HCT116 (cell line): ENCODE measurements at regions not wholly inside any gene's neighbourhood (a gene's known extent, or its start where the extent isn't known, plus 50 kb on each side); places are given as distances from the start of the nearest gene placed in this dataset.

Experiments
- ATAC-seq: fragments of 200-7000 bp; cut with Tn5 transposase; 2 replicates; pipeline ENCODE4 v1.9.1; 2020; ENCODE audit warnings: mild to moderate bottlenecking, moderate library complexity
- BruUV-seq: library from RNA; stranded (reverse); fragments of 400-500 nt; replicated peaks from 2 replicates; lab custom pipeline; 2021; lab: Mats Ljungman, UMichigan
- CTCF ChIA-PET: fragments of 300-600 bp; sonication (Branson Sonifier 250); formaldehyde crosslinking; loops from one replicate; lab custom pipeline; 2021; ENCODE audit warnings: antibody characterized with exemption; lab: Charles Lee
- POLR2A ChIA-PET: fragments of 300-600, 350-600 bp; sonication (Branson Sonifier 250); formaldehyde crosslinking; loops from one replicate; lab custom pipeline; 2021; ENCODE audit warnings: antibody characterized with exemption; lab: Charles Lee
- RAD21 ChIA-PET, 2 experiments: fragments of 300-600 bp; sonication (Branson Sonifier 250); formaldehyde crosslinking; loops; one replicate each; lab custom pipeline; 2023; ENCODE audit warnings: low total read pairs in 2 of 2; ENCODE audit not compliant: uncharacterized antibody in 2 of 2, unreplicated experiment in 2 of 2, low non-redundant PET in 1 of 2; lab: Charles Lee
- DNase-seq: peaks from one replicate; pipeline ENCODE4 v3.0.0-alpha.2; 2010; ENCODE audit warnings: low read depth, low spot score
- H2AFZ ChIP-seq: fragments of 200-600 bp; shearing (Covaris generic), sonication (generic); 2 replicates; pipeline ENCODE4 v1.6.1; 2017; ENCODE audit warnings: low read depth, mixed run types, mixed read lengths, antibody characterized with exemption, low read length; ENCODE audit not compliant: poor library complexity, severe bottlenecking
- H3K27ac ChIP-seq: 2 replicates; pipeline ENCODE4 v1.5.1; 2012; ENCODE audit warnings: low read depth, low read length
- H3K27me3 ChIP-seq: fragments of 200-600 bp; sonication (generic); 2 replicates; pipeline ENCODE4 v1.6.1; 2016; ENCODE audit warnings: mixed run types, low read length, mixed read lengths; ENCODE audit not compliant: insufficient read depth
- H3K36me3 ChIP-seq, 2 experiments: fragments of 200-500 bp in 1 of 2; fragments of 200-600 bp in 1 of 2; sonication (Bioruptor generic) in 1 of 2; sonication (generic) in 1 of 2; 2 replicates each; pipeline versions ENCODE4 v1.5.1 to v1.6.1; 2014 to 2016; ENCODE audit warnings: low read length in 2 of 2, inconsistent platforms in 1 of 2, mixed read lengths in 1 of 2, mixed run types in 1 of 2; ENCODE audit not compliant: insufficient read depth in 2 of 2, control insufficient read depth in 1 of 2
- H3K4me1 ChIP-seq, 2 experiments: fragments of 200-600 bp in 1 of 2; sonication (generic) in 1 of 2; 2 replicates each; pipeline versions ENCODE4 v1.5.1 to v1.6.1; 2012 to 2017; ENCODE audit warnings: low read length in 2 of 2, inconsistent platforms in 1 of 2, mild to moderate bottlenecking in 1 of 2, mixed read lengths in 1 of 2, mixed run types in 1 of 2, moderate library complexity in 1 of 2; ENCODE audit not compliant: insufficient read depth in 2 of 2, control insufficient read depth in 1 of 2
- H3K4me2 ChIP-seq: fragments of 200-600 bp; sonication (generic); 2 replicates; pipeline ENCODE4 v1.6.1; 2017; ENCODE audit warnings: mixed run types, low read length, mixed read lengths
- H3K4me3 ChIP-seq, 2 experiments: fragments of 200-600 bp in 1 of 2; sonication (generic) in 1 of 2; replicated peaks in 1 of 2; 2 replicates each; pipeline ENCODE4 v1.5.1; 2011 to 2016; ENCODE audit warnings: low read length in 2 of 2, control low read depth in 1 of 2, low read depth in 1 of 2, mild to moderate bottlenecking in 1 of 2, mixed read lengths in 1 of 2, mixed run types in 1 of 2
- H3K79me2 ChIP-seq: fragments of 200-600 bp; sonication (generic); 2 replicates; pipeline ENCODE4 v1.6.1; 2017; ENCODE audit warnings: mild to moderate bottlenecking, mixed run types, low read length, moderate library complexity, mixed read lengths; ENCODE audit not compliant: insufficient read depth
- H3K9ac ChIP-seq: fragments of 200-600 bp; sonication (generic); 2 replicates; pipeline ENCODE4 v1.6.1; 2016; ENCODE audit warnings: low read length, mixed read lengths
- H3K9me2 ChIP-seq: fragments of 200-600 bp; sonication (generic), shearing (Covaris generic); 2 replicates; pipeline ENCODE4 v1.6.1; 2017; ENCODE audit warnings: mixed run types, mild to moderate bottlenecking, moderate library complexity; ENCODE audit not compliant: insufficient read depth
- H3K9me3 ChIP-seq, 2 experiments: fragments of 200-500 bp in 1 of 2; fragments of 200-600 bp in 1 of 2; sonication (Bioruptor generic) in 1 of 2; sonication (generic) in 1 of 2; 2 replicates each; pipeline ENCODE4 v1.6.1; 2014 to 2017; ENCODE audit warnings: low read length in 2 of 2, mixed read lengths in 2 of 2, inconsistent platforms in 1 of 2, low read depth in 1 of 2, mild to moderate bottlenecking in 1 of 2, mixed run types in 1 of 2, moderate library complexity in 1 of 2; ENCODE audit not compliant: control insufficient read depth in 1 of 2, insufficient read depth in 1 of 2
- H4K20me1 ChIP-seq: fragments of 200-600 bp; sonication (generic), shearing (Covaris generic); 2 replicates; pipeline ENCODE4 v1.6.1; 2017; ENCODE audit warnings: mixed run types, mild to moderate bottlenecking, moderate library complexity; ENCODE audit not compliant: insufficient read depth
- ATF3 ChIP-seq: IDR thresholded peaks from 2 replicates; pipeline ENCODE4 v1.6.1; 2012
- CBX3 ChIP-seq: IDR thresholded peaks from 2 replicates; pipeline ENCODE4 v1.6.1; 2012; ENCODE audit warnings: low read depth
- CEBPB ChIP-seq: IDR thresholded peaks from 2 replicates; pipeline ENCODE4 v1.6.1; 2012; ENCODE audit warnings: low read depth
- EGR1 ChIP-seq: IDR thresholded peaks from 2 replicates; pipeline ENCODE4 v1.6.1; 2012; ENCODE audit warnings: low read depth
- ELF1 ChIP-seq: IDR thresholded peaks from 2 replicates; pipeline ENCODE4 v1.6.1; 2012; ENCODE audit warnings: low read depth, borderline replicate concordance
- EZH2phosphoT487 ChIP-seq: fragments of 200-600 bp; IDR thresholded peaks from 2 replicates; pipeline ENCODE4 v1.6.1; 2018; ENCODE audit warnings: antibody characterized with exemption, borderline replicate concordance
- FOSL1 ChIP-seq: IDR thresholded peaks from 2 replicates; pipeline ENCODE4 v1.6.1; 2012; ENCODE audit warnings: low read depth
- JUND ChIP-seq: IDR thresholded peaks from 2 replicates; pipeline ENCODE4 v1.6.1; 2012
- MAX ChIP-seq: IDR thresholded peaks from 2 replicates; pipeline ENCODE4 v1.6.1; 2012
- POLR2AphosphoS5 ChIP-seq: IDR thresholded peaks from 2 replicates; pipeline ENCODE4 v1.6.1; 2011; ENCODE audit warnings: mild to moderate bottlenecking, low read depth, low read length, moderate library complexity
- RAD21 ChIP-seq: IDR thresholded peaks from 2 replicates; pipeline ENCODE4 v1.6.1; 2012; ENCODE audit warnings: low read depth, mild to moderate bottlenecking
- REST ChIP-seq: IDR thresholded peaks from 2 replicates; pipeline ENCODE4 v1.6.1; 2012; ENCODE audit warnings: low read depth
- SIN3A ChIP-seq: IDR thresholded peaks from 2 replicates; pipeline ENCODE4 v1.6.1; 2012; ENCODE audit warnings: low read depth
- SRF ChIP-seq: IDR thresholded peaks from 2 replicates; pipeline ENCODE4 v1.6.1; 2012; ENCODE audit warnings: low read depth
- YY1 ChIP-seq: IDR thresholded peaks from 2 replicates; pipeline ENCODE4 v1.6.1; 2011; ENCODE audit warnings: low read length, low read depth, moderate library complexity, mild to moderate bottlenecking; ENCODE audit not compliant: insufficient replicate concordance; ENCODE audit errors: extremely low read depth
- ZBTB33 ChIP-seq: IDR thresholded peaks from 2 replicates; pipeline ENCODE4 v1.6.1; 2011; ENCODE audit warnings: mild to moderate bottlenecking, low read length, moderate library complexity; ENCODE audit not compliant: insufficient replicate concordance; ENCODE audit errors: extremely low read depth
- ZFX ChIP-seq: fragments of 450-650 bp; IDR thresholded peaks from 2 replicates; pipeline ENCODE4 v1.6.1; 2017
- ZNF274 ChIP-seq: fragments of 200-500 bp; sonication (Bioruptor generic); IDR thresholded peaks from 2 replicates; pipeline ENCODE4 v1.6.1; 2014; ENCODE audit warnings: mild to moderate bottlenecking, low read depth, low read length, inconsistent platforms
- intact Hi-C: fragments of 100-400 bp; cut with micrococcal nuclease; formaldehyde crosslinking; loops from 2 replicates; pipeline ENCODE4 v1.10.0; 2022

- H4K20me1 ChIP-seq = no peaks in the 10 kb centered on the region
- RAD21 ChIA-PET = no interaction called here
- CTCF ChIA-PET = no interaction called here
- no peaks in the 10 kb centered on the region for H3K9me3 ChIP-seq
- H3K36me3 ChIP-seq = no peaks in the 10 kb centered on the region
- no TSS peak for BruUV-seq
- H3K4me1 ChIP-seq = no peaks in the 10 kb centered on the region
- no peaks in the 10 kb centered on the region for H3K9me2 ChIP-seq
- H3K27ac ChIP-seq = no peak overlapping the region
- no peaks in the 10 kb centered on the region for H3K79me2 ChIP-seq
- DNase-seq (no peak), ATAC-seq (no peak)
- no peak overlapping the region for H2AFZ ChIP-seq
- POLR2A ChIA-PET = no interaction called here
- no peak overlapping the region for H3K4me2 ChIP-seq
- TF ChIP-seq CBX3 (no peak), MAX (no peak), EZH2phosphoT487 (no peak), ZBTB33 (no peak), YY1 (no peak), SIN3A (no peak), ATF3 (no peak), RAD21 (no peak), ZNF274 (no peak), EGR1 (no peak), JUND (no peak), ELF1 (no peak), SRF (no peak), POLR2AphosphoS5 (no peak), REST (no peak), ZFX (no peak), FOSL1 (no peak), CEBPB (no peak)
- no peak overlapping the region for H3K9ac ChIP-seq
- H3K27me3 ChIP-seq = 0 out of 2 replicates have a peak, but pooled peaks cover 5% of the 10 kb centered on the region
- H3K4me3 ChIP-seq = no peak overlapping the region
- intact Hi-C loops = no loop called here
These were observed 66.6 kb upstream of the C1QTNF9B start for GRCh38 chr13:23963947-23964346.
